Smooth muscle cell (in vitro differentiated cells): ENCODE measurements at regions not wholly inside any gene's neighbourhood (a gene's known extent, or its start where the extent isn't known, plus 50 kb on each side); places are given as distances from the start of the nearest gene placed in this dataset.
"Not testable (repeated sequence)": the region's sequence is repeated elsewhere in the genome, so short reads cannot be mapped to it uniquely, and the experiment has no call there.

Experiments used
- DNase-seq: peaks from one replicate; lab custom pipeline; 2025; ENCODE audit not compliant: unreplicated experiment; lab: John Stamatoyannopoulos, UW
- H2AFZ ChIP-seq: fragments of 200-600 bp; sonication (generic); 2 replicates; pipeline ENCODE4 v1.6.0; 2016; ENCODE audit warnings: antibody characterized with exemption, low read depth, mild to moderate bottlenecking
- H3F3A ChIP-seq: fragments of 200-600 bp; sonication (generic); 2 replicates; pipeline ENCODE4 v1.6.0; 2017; ENCODE audit warnings: antibody characterized with exemption, low read depth
- H3K27ac ChIP-seq: fragments of 200-600 bp; sonication (generic); 2 replicates; pipeline ENCODE4 v1.5.1; 2016; ENCODE audit warnings: low read depth, mild to moderate bottlenecking
- H3K27me3 ChIP-seq: fragments of 200-600 bp; sonication (generic); 2 replicates; pipeline ENCODE4 v1.6.1; 2016; ENCODE audit warnings: low read depth, mild to moderate bottlenecking
- H3K36me3 ChIP-seq: fragments of 200-600 bp; sonication (generic); 2 replicates; pipeline ENCODE4 v1.5.1; 2016; ENCODE audit warnings: low read depth
- H3K4me1 ChIP-seq: fragments of 200-600 bp; sonication (generic); 2 replicates; pipeline ENCODE4 v1.5.1; 2016; ENCODE audit warnings: low read depth
- H3K4me2 ChIP-seq: fragments of 200-600 bp; sonication (generic); 2 replicates; pipeline ENCODE4 v1.6.0; 2016; ENCODE audit warnings: mild to moderate bottlenecking
- H3K4me3 ChIP-seq: fragments of 200-600 bp; sonication (generic); 2 replicates; pipeline ENCODE4 v1.5.1; 2016; ENCODE audit warnings: mild to moderate bottlenecking
- H3K79me2 ChIP-seq: fragments of 200-600 bp; sonication (generic); 2 replicates; pipeline ENCODE4 v1.6.0; 2016; ENCODE audit warnings: low read depth, mild to moderate bottlenecking
- H3K9ac ChIP-seq: fragments of 200-600 bp; sonication (generic); 2 replicates; pipeline ENCODE4 v1.6.0; 2016; ENCODE audit warnings: low read depth
- H3K9me3 ChIP-seq: fragments of 200-600 bp; sonication (generic); replicated peaks from 2 replicates; pipeline ENCODE4 v1.5.1; 2016; ENCODE audit warnings: low read depth
- H4K20me1 ChIP-seq: fragments of 200-600 bp; sonication (generic); 2 replicates; pipeline ENCODE4 v1.6.0; 2016; ENCODE audit warnings: low read depth
- WGBS: methylation state at CpG from one replicate; pipeline ENCODE4 v1.1.7; 2016; ENCODE audit warnings: low lambda C conversion rate; 5-methylcytosine and 5-hydroxymethylcytosine counted together
- TF ChIP-seq, protein P1 (sequence below): fragments of 200-600 bp; sonication (generic); IDR thresholded peaks from 2 replicates; pipeline ENCODE4 v1.5.1; 2017; ENCODE audit warnings: borderline replicate concordance, mild to moderate bottlenecking, antibody characterized with exemption; ENCODE audit not compliant: insufficient read depth, poor library complexity, severe bottlenecking

DNA sequence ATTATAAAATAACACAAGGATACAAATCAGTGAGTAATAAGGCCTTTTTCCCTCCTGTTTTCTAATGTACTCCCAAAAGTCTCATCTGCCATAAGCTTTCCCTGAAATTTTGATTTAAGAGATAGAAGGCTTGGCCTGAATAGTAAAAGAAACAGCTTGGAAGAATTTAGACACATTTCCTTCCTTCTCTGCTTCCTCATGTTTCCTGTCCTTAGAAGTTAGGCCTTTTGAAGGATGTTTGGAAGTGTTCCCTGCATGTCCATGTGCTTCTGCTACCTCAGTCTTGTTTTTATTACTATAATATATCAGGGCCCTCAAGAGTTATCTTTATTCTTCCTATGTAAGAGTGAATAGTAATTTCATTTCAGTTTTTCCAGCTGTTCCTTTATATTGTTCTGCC, 242.7 kb downstream of the DEPDC1B start:
- no peak overlapping the region for H2AFZ ChIP-seq
- no peak overlapping the region for H3K4me3 ChIP-seq
- no peak overlapping the region for H3K27ac ChIP-seq
- H3F3A ChIP-seq = no peaks in the 10 kb centered on the region
- H3K27me3 ChIP-seq = no peaks in the 10 kb centered on the region
- H3K9ac ChIP-seq = no peak overlapping the region
- H3K79me2 ChIP-seq = no peaks in the 10 kb centered on the region
- no peaks in the 10 kb centered on the region for H3K4me1 ChIP-seq
- no peak overlapping the region for H3K4me2 ChIP-seq
- H4K20me1 ChIP-seq = no peaks in the 10 kb centered on the region
- no peaks in the 10 kb centered on the region for H3K9me3 ChIP-seq
- no peak for DNase-seq
- no peaks in the 10 kb centered on the region for H3K36me3 ChIP-seq
- TF ChIP-seq, protein P1, sequence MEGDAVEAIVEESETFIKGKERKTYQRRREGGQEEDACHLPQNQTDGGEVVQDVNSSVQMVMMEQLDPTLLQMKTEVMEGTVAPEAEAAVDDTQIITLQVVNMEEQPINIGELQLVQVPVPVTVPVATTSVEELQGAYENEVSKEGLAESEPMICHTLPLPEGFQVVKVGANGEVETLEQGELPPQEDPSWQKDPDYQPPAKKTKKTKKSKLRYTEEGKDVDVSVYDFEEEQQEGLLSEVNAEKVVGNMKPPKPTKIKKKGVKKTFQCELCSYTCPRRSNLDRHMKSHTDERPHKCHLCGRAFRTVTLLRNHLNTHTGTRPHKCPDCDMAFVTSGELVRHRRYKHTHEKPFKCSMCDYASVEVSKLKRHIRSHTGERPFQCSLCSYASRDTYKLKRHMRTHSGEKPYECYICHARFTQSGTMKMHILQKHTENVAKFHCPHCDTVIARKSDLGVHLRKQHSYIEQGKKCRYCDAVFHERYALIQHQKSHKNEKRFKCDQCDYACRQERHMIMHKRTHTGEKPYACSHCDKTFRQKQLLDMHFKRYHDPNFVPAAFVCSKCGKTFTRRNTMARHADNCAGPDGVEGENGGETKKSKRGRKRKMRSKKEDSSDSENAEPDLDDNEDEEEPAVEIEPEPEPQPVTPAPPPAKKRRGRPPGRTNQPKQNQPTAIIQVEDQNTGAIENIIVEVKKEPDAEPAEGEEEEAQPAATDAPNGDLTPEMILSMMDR = no peak

DNA sequence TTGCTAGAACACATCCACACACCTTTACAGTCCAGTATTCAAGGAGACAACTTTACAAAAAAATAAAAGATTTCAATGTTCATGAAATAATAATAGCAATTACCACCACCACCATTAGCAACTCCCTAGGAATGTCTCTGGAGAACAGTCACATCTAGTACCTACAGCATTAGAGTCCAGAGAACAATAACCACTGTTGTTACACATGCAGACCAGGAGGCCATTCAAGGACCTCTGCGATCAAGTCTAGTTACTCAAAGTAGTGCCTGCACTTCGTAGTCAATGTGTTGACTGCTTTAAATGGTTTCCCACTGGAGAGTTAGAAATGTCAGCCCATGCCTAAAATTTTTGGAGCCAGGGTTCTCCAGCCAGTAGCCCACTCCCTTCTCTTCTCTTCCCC, 244.4 kb downstream of the DEPDC1B start:
- H3K4me2 ChIP-seq = no peak overlapping the region
- no peaks in the 10 kb centered on the region for H3K9me3 ChIP-seq
- H2AFZ ChIP-seq = no peak overlapping the region
- no peak for DNase-seq
- no peaks in the 10 kb centered on the region for H3K27me3 ChIP-seq
- H3K4me3 ChIP-seq = no peak overlapping the region
- H3K27ac ChIP-seq = no peak overlapping the region
- 69% methylated on average over 2 of the region's 2 CpGs for WGBS
- no peaks in the 10 kb centered on the region for H3K4me1 ChIP-seq
- TF ChIP-seq, protein P1 = no peak
- no peaks in the 10 kb centered on the region for H3F3A ChIP-seq
- no peaks in the 10 kb centered on the region for H3K79me2 ChIP-seq
- H3K9ac ChIP-seq = no peak overlapping the region
- H3K36me3 ChIP-seq = no peaks in the 10 kb centered on the region
- no peaks in the 10 kb centered on the region for H4K20me1 ChIP-seq

DNA sequence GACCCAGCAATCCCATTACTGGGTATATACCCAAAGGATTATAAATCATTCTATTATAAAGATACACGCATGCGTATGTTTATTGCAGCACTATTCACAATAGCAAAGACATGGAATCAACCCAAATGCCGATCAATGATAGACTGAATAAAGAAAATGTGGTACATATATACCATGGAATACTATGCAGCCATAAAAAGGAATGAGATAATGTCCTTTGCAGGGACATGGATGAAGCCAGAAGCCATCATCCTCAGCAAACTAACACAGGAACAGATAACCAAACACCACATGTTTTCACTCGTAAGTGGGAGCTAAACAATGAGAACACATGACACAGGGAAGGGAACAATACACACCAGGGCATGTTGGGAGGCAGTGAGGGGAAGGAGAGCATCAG, 245.7 kb downstream of the DEPDC1B start:
- H2AFZ ChIP-seq, H3K4me3 ChIP-seq, H3K4me1 ChIP-seq, H3K27ac ChIP-seq, DNase-seq, H4K20me1 ChIP-seq, H3F3A ChIP-seq, H3K9me3 ChIP-seq, H3K36me3 ChIP-seq, H3K27me3 ChIP-seq, H3K9ac ChIP-seq, H3K79me2 ChIP-seq, H3K4me2 ChIP-seq: not testable (repeated sequence)
- WGBS = 95% methylated on average over 4 of the region's 4 CpGs

DNA sequence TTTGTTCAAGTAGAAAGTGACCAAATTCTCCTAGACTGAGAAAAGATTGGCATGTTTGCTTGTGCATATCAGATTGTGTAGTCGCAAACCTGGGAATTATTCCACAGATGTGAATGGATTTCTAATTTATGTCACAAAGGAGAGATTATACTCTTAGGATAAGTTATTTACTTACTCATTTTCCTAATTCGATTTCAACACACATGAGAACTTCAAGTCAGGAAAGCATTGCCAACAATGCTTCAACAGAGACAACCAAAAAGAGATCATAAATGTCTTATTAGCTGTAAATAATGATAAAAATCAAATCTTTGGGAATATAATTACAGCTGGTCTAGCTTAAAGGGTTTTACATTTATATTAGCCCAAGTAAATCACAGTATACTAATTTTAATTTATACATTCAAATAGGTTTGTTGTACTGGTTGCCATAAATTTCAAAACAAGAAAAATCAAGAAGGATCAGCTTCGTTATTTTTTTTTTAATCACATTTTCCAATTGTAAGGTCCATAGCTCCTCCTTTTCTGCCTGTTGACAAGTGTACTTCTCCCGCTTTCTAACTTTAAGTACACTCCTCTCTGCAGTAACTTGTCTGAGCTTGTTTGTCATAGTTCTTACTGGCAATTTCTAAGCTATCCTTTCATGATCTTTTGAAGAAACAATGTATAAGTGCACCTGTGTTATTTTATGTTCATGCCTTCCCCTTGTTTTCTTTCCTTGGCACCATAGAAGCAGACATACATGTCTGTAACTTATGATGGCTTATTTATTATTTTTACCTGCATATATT, 246.6 kb downstream of the DEPDC1B start:
- 85% methylated on average over 4 of the region's 4 CpGs for WGBS
- Histone ChIP-seq H3K9me3 (no peaks in the 10 kb centered on the region), H2AFZ (no peak overlapping the region)

More for the DNA sequence above, 246.6 kb downstream of the DEPDC1B start:
- H3K4me3 ChIP-seq = no peak overlapping the region
- no peak for DNase-seq
- no peak overlapping the region for H3K4me2 ChIP-seq
- H3F3A ChIP-seq = no peaks in the 10 kb centered on the region
- no peaks in the 10 kb centered on the region for H3K4me1 ChIP-seq
- H3K79me2 ChIP-seq = no peaks in the 10 kb centered on the region
- H4K20me1 ChIP-seq = no peaks in the 10 kb centered on the region
- H3K36me3 ChIP-seq = no peaks in the 10 kb centered on the region
- TF ChIP-seq, protein P1 = no peak
- H3K27ac ChIP-seq = no peak overlapping the region
- no peak overlapping the region for H3K9ac ChIP-seq
- H3K27me3 ChIP-seq = no peaks in the 10 kb centered on the region
